CD4-positive, alpha-beta T cell treated with Interleukin-15 for 1 hour (primary cell): ENCODE measurements at regions not wholly inside any gene's neighbourhood (a gene's known extent, or its start where the extent isn't known, plus 50 kb on each side); places are given as distances from the start of the nearest gene placed in this dataset.
"Not testable (repeated sequence)": the region's sequence is repeated elsewhere in the genome, so short reads cannot be mapped to it uniquely, and the experiment has no call there.

Source experiments
- DNase-seq: peaks from one replicate; pipeline ENCODE4 v3.0.0-alpha.2; 2020

DNA sequence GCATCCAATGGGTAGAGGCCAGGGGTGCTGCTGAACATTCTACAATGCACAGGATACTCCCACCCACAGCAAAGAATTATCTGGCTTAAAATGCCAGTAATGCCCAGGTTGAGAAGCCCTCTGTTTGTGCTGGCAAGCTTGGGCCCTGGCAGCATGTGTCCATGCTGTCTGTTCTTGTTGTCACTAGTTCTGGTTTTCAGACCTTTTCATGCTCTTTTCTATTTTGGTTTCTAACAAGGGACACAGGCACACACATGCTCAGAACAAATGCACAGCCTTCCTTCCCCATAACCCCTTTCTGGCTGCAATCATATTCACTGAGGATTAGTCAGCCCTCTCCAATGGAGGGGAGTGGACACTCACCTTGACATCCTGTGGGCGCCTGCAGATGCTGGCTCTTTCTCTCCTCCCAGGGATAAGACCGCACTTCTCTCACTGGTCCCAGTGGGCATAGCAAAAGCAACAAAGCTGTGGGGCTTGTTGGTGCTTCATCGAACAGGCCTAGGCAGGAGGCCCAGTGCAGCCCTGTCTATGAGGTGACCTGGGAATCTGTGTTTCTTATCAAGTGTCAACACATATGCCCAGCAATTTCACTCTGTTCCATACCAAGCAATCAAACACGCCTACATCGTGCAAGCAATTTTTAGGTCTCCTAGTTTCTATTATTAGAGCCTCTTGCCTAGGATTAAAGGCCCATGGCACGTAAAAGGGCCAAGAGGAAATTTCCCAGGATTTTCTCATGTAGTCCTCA lies 271.1 kb upstream of the CCL2 start:
- no peak for DNase-seq

DNA sequence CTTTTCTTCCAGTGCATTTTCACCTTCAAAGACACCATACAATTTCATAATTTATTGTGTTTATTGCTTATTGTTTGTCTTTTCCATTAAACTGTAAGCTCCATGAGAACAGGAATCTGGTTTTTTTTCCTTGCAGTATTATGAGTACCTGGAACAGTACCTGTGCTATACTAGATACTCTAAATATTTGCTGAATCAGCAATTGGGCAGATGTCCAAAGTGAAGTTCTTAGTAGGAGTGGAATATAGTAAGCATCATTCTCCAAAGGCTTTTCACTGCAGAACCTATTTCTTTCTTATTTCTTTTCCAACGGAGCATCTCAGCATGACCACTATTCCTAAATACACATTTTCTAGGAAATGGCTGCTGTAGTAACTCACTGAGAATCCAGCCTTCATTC lies 269.0 kb upstream of the CCL2 start:
- DNase-seq, result no peak

DNA sequence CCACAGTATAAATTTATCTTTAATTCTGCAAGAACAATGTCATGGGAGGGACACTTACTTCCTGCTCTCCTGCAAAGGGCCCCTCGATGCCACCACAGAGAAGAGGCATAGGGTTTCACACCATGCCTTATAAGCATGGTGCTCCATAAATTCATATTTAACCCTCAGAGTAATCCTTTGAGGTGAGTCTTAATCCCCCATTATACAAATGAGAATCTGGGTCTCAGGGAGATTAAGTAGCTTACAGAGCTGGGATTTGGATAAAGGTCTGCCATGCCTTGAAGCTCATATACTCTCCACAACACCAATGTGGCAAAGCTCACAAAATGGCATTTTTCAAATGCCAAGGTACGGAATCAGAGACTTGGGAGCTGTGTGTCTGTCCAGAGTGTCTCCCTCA lies 268.5 kb upstream of the CCL2 start:
- DNase-seq, result no peak

DNA sequence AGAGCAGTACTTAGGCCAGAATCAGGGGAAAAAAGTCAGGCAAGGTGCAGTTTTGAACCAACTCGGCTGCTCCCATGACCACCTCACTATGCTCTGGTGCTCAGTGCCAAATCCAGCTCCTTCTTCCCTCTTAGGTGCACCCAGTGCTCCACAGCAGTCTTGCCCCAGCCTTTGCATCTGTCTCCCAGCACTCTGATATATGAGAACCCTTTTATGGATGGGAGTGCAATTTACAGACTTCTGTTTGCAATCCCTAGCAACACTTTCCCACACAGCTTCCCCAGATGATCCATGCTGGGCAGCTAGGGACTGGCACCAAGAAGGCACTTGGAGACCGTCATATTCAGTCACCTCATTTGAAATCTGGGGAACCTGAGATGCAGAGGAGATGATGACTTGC lies 267.9 kb upstream of the CCL2 start:
- DNase-seq, result no peak

DNA sequence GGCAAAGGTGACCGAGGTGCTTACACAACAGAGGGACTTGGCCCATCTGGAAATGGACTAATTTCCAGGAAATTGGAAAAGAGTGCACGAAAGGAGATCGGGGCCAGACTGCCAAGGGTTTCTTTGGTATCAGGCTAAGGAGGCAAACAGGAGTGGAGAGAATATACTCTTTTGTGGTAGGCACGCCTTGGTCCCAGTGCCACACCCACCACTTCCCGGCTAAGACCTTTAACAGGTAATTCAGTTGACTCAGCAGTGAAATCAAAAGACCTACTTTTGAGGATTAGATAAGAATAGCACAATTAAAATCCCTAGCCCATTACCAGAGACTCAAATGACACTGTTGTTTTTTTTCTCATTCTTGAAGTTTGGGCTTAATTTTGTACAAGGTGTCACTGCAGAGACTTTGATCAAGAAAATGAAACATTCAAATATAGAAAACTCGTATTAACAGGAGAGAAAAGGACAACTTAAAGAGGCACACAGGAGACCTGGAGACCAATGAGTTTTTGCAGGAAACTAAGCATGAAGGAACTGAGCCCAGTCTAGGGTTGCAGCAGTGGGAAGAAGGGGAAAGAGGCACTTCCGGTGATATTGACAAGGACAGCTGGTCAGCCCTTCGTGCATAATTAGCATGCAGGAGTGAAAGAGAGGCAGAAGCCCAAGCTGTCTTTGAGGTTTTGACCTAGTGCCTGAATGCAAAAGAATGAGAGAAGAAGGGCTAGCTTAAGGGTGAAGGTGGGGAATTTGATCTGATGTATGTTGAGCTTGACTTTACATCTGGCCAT lies 265.5 kb upstream of the CCL2 start:
- no peak for DNase-seq

DNA sequence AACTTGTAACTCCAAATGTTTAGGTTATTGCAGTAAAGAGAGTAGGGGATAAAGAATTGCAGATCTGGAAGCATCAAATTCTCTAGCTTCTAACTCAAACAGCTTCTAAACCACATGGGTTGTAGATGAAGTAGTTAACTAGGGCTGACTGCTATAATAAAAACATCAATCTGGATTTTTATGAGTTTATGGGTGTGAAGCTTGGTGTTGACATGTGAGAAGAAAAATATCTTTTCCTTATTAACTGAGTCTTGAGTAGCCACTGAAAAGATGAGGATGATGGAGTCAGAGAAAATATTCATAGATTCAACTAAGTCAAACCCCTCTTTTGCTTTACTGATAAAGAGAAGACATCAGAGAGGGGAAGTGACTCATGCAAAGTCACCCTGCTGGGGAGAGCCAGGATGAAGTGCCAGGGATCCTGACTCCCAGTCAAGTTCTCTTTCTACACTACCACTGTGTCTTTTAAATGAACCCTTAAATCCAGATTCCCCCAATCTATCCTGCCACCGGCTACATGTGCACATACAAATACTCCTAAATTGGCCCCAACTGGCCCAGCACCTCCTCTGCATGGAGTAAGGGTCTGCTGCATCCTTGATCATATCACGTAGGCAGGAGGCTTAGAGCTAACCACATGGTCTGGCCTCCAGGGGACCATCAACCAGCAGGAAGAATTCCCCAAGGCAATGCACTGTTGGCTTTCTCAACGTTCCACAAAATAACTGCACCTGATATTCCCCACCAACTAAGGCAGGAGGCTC lies 264.0 kb upstream of the CCL2 start:
- DNase-seq, result no peak

DNA sequence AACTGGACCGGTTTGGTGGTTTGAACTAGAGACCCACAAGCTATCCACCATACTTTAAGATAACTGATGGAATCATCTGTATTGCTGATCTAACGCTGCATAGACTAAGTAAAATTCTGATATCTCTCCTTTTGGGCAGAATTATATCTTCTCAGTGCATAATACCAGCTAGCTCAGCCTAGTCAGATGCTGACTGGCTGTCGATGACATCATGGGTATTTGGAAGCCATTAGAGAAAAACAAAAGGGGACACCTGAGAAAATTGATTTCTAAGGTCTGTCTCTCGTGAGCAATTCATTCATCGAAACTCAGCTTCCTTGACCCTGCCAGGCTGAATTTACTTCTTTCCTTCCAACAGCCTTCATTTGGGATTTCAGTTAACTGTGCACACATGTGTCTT lies 263.0 kb upstream of the CCL2 start:
- no peak for DNase-seq

DNA sequence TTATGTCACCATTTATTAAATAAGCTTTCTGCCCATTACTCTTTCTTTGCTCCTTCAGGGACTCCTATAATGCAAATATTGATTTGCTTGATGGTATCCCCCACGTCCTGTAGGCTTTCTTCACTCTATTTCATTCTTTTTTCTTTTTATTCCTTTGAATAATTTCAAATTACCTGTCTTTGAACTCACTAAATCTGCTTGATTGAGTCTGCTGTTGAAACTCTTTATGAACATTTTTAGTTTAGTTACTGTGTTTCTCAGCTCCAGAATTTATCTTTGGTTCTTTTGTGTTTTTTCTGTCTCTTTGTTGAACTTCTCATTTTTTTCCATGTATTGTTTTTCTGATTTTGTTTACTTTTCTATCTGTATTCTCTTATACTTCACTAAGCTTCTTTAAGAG lies 254.4 kb upstream of the CCL2 start:
- no peak for DNase-seq

DNA sequence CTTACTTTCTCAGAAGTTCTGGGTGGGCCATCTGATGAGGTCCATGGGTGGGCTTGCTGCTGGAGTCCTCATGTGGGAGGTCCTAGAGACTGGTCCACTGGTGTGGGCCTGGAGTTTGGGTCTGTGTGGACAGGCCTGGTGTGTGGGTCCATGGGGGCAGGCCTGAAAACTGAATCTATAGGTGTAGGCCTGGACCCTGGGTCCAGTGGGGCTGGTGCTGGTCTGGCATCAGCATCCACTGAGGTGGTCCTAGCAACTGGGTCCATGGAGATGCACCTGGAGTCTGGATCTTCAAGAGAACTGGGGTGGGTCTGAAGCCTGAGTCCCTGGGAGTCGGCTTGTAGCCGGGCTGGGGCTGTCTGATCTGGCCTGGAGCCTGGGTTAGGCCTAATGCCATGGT lies 253.8 kb upstream of the CCL2 start:
- DNase-seq, result no peak

DNA sequence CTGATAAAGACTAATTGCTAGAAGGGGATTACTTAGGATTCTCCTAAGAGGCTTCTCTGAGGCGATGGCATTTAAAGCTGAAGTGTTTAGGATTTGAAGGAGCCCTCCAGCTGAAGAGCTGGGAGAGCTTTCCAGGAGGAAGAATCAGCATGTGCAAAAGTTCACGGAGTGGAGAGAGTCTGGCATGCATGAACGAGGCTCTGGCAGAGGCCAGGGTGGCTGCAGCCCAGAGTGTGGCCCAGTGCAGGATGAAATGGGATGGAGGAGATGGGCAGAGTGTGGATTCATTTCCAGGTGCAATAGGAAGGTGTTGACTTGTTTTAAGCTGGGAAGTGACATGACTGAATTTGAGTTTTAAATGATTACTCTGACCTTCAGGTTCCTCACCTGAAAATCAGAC lies 249.0 kb upstream of the CCL2 start:
- DNase-seq, result no peak

DNA sequence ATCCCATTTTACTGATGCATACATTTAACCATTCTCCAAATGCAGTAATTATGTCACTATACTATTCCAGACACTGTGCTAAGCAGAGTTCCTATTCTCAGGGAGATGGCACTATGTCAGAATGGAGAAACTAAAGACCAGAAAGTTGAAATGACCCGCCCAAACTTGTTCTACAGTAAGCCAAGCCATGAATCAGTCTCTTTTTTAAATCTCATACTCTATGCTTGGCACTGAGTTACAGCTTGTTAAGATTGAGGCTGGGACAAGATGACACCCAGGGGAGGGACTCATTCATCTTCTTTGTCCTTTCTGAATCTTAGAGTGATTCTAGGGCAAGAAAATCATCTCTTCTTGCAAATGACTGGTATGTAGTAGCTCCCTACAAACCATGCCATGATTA lies 247.0 kb upstream of the CCL2 start:
- DNase-seq, result no peak

DNA sequence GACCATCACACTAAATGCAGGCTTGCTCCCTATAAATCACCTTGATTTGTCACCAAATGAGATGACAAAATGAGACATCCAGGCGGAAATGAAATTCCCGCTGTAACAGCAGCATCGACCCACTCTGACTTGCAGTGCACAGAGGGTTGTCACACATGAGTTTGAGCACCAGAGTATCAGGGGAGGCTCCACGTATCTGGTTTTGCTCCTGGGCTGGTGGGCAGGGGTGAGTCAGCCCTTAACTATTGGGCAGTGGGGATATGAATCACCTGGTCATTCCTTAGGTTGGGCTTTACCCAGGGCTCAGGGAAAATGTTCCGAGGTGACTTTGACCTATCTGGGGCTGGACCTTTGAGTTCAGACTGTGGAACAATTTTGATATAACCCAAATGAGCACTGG lies 245.2 kb upstream of the CCL2 start:
- no peak for DNase-seq

DNA sequence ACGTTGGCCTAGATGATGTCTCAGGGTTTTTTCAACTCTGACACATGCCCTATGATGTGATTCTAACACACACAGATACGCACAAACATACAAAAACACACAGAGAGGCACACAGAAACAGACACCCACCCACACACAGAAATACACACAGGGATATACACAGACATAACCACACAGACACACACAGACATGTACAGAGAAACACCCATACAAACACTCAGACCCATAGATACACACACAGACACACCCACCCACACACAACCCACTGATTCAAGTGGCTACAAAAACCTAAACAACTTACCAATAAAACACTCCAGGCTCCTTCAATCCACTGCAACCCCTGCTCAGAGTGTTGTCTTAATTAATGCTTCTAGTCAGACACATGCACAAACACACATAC lies 244.6 kb upstream of the CCL2 start:
- DNase-seq, result no peak

DNA sequence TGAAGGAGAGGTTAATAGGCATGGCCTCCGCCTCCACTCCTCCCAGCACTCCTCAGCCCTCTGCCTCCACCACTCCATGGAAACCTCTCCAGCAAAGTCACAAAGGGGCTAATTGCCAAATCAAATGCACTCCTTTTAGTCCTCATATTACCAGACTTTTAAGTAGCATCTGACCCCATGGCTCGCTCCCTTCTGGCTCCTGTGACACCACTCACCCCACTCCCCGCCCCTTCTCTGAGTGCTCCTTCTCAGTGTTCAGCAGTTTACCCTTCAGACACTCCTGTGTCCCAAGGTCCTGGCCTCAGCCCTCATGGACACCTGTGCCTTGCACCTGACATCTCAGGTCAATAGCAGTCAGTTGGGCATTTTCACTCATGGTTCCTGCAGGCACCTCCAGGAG lies 243.5 kb upstream of the CCL2 start:
- no peak for DNase-seq

DNA sequence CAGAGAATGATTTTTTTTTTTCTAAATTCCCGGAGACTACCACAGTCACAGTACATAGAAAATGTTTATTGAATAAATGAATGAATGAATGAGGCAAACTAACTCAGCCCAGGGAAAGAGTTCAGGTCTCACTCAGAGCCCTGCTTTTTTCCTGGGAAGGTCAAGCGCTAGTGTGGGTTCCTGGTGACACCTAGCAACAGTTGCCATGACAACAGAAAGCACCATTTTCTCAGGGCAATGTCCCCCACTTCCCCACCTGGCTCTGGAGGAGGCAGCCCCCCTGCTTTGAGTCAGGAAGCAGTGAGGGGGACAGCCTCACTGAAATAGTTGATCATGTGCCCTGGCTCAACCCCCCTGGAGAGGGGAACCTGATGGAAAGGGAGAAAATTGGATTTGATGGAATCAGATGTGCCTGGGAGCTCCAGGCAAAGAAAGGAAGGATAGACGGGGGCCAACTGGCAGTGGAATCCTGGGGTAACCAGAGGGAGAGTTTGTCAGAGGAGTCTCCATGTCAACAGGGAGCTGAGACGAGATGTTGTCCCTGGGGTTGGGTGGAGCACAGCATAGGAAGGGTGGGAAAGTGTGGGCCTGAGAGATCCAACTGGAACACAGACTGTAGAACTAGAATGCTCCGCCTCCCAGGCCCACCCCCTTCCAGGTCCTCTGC lies 242.2 kb upstream of the CCL2 start:
- DNase-seq, result no peak

DNA sequence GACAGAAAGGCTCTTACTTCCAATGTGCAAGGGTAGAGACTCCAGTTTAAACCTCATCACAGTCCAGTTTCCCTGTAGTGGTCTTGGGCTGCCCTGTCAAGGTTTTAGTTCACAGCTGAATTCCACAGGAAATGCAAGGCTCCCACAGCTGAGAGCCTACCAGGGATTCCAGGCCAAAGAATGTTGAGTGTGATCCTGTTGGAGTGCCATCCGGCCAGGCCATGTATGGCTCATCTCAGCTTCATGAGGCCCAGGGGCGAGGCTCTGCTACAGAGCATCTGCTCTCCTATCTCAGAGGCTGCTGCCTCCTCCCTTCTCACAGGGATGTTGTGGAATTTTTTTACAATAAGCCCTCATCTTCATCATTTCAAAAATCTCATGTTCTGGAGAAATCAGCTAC lies 239.8 kb upstream of the CCL2 start:
- no peak for DNase-seq

DNA sequence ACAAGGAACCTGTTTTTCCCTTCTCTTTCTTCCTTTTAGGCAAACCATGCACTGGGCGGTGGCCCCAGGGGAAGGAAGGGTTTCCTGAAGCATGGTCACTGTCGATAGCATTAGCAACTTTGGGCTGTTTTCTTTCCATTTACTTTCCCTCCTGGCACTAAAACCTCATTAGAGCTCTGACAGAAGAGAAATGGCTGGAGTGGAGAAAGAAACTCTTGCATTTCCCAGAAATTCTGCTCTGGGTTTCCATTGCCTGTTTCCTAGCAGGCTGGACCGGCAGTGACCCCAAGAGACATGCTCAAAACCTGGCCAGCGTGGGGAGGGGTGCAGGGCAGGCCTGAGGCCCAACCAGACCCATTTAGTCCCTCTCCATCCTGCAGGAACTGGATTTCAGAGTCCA lies 230.7 kb upstream of the CCL2 start:
- DNase-seq, result no peak

DNA sequence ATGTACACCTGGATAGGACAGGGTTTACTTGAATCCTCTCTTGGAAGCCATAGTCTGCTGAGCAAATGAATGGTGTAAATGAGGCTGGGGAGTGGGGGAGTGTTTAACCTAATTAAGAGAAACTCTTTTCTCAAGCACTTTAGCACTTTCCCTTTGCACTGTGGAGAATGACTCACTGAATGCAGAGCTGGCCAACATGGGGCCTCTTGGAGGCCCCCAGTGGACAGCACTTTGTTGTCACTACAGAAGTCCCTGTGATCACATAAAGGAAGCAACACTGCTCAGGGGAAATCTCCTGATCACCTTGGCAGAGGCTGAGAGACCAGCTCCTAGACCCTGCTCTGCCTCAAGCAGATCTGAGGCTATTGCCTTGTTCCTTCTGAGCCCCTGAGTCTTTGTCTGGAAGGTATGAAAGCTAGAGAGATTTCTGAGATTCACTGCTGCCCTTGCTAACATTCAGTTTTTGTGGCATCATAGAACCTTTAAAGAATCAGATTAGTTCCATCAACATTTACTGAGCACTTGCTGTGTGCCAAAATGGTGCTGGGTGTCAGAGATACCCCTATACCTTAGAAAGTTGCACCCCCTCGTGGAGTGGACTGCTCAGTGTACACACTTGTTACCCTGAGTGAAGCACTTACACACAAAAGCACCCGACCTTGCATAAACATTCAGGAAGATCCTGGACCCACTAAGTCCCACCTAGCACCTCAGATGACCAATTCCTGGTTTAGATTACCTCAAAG lies 230.1 kb upstream of the CCL2 start:
- DNase-seq, result no peak

DNA sequence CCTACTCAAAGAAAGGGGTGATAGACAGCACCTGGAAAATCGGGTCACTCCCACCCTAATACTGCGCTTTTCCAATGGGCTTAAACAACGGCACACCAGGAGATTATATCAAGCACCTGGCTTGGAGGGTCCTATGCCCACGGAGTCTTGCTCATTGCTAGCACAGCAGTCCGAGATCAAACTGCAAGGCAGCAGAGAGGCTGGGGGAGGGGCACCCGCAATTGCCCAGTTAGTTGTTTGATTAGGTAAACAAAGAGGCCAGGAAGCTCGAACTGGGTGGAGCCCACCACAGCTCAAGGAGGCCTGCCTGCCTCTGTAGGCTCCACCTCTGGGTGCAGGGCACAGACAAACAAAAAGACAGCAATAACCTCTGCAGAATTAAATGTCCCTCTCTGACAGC lies 224.5 kb upstream of the CCL2 start:
- not testable (repeated sequence) for DNase-seq

DNA sequence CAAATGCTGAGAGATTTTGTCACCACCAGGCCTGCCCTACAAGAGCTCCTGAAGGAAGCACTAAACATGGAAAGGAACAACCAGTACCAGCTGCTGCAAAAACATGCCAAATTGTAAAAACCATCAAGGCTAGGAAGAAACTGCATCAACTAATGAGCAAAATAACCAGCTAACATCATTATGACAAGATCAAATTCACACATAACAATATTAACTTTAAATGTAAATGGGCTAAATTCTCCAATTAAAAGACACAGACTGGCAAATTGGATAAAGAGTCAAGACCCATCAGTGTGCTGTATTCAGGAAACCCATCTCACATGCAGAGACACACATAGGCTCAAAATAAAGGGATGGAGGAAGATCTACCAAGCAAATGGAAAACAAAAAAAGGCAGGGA lies 222.8 kb upstream of the CCL2 start:
- not testable (repeated sequence) for DNase-seq

DNA sequence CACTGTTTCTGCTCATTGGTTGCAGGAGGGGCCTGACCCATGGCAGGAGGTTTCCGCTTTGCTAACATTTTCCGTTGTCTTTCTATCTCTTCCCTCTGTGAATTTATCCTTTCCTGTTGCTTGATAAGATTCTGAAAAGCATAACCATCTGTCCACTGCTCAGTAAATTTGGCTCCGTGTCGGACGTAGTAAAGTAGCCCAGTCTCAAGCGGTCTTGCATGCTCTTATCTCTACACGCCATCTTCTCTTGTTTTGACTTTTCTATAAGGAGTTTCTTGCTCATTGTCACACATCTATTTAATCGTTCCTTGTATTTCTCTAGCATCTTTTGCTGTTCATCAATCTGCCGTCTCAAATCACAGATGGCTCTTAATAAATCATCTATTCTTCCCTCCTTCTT lies 216.3 kb upstream of the CCL2 start:
- not testable (repeated sequence) for DNase-seq

DNA sequence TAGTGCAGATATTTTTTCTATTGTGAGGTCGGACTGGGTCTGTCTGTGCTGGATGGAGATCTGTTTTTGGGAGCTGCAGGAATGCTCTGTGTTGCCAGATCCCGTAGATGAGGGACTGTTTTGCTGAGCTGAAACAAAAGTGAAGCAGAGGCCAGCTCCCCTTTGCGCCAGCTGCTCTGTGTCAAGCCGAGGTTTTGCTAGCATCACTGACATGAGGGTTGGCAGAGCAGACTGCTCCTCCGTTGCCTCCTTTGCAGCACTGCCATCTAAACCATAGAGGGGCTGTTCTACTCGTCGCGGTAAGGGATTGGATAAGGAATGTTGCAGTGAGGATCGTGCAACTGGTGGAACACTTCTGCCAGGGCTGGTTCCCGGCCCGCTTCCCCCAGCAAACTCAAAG lies 215.9 kb upstream of the CCL2 start:
- DNase-seq, result not testable (repeated sequence)
